ENCODE measurements at regions not wholly inside any gene's neighbourhood (a gene's known extent, or its start where the extent isn't known, plus 50 kb on each side); places are given as distances from the start of the nearest gene placed in this dataset.
A peak's percentile ranks its signal among the peaks of the same experiment; 100 is the strongest.

- H3K27ac ChIP-seq = no peak overlapping the region
- H3F3A ChIP-seq (ENCODE audit: insufficient read depth, low read depth) = no peaks in the 10 kb centered on the region
- ChIA-PET CTCF (no interaction called here), POLR2A (ENCODE audit: unreplicated experiment) (no interaction called here)
- no peak overlapping the region for H2AFZ ChIP-seq
- H4K20me1 ChIP-seq (ENCODE audit: insufficient read depth) = no peaks in the 10 kb centered on the region
- peaks cover 1% of the 10 kb centered on the region for H3K4me1 ChIP-seq (replicated peaks; ENCODE audit: insufficient read depth)
- no peak overlapping the region for H3K4me3 ChIP-seq
- no peaks in the 10 kb centered on the region for H3K9me2 ChIP-seq (ENCODE audit: insufficient read depth)
- no peaks in the 10 kb centered on the region for H3K36me3 ChIP-seq (ENCODE audit: low read depth)
- no peaks in the 10 kb centered on the region for H3K27me3 ChIP-seq (ENCODE audit: insufficient read depth, low read depth)
- intact Hi-C loops (cut with micrococcal nuclease; ENCODE audit: unreplicated experiment) = no loop called here
- no peak for DNase-seq
- no peaks in the 10 kb centered on the region for H3K79me2 ChIP-seq (ENCODE audit: low read depth)
- BruUV-seq (replicated peaks) = no TSS peak
- peaks cover 4% of the 10 kb centered on the region; the same call in 1 of the 2 replicates for H3K9me3 ChIP-seq (ENCODE audit: insufficient read depth, low read depth)
- TF ChIP-seq EZH2 (IDR thresholded peaks at IDR 0.05; ENCODE audit: low read depth) (no peak), CTCF (conservative IDR thresholded peaks at IDR 0.05) (no peak)
- no peak overlapping the region for H3K4me2 ChIP-seq
These were observed 192.4 kb upstream of the PTGFR start for GRCh38 chr1:78298349-78298748.

GRCh38 chr1:78301141-78301540 lies 189.6 kb upstream of the PTGFR start:
- no peaks in the 10 kb centered on the region for H4K20me1 ChIP-seq (ENCODE audit: insufficient read depth)
- no peak overlapping the region for H3K4me2 ChIP-seq
- H3K36me3 ChIP-seq (ENCODE audit: low read depth) = no peaks in the 10 kb centered on the region
- no TSS peak for BruUV-seq (replicated peaks)
- ChIA-PET CTCF (no interaction called here), POLR2A (ENCODE audit: unreplicated experiment) (no interaction called here)
- no peak overlapping the region for H2AFZ ChIP-seq
- H3K9me3 ChIP-seq (ENCODE audit: insufficient read depth, low read depth) = peaks cover 4% of the 10 kb centered on the region; the same call in 1 of the 2 replicates
- DNase-seq = no peak
- H3K27ac ChIP-seq = no peak overlapping the region
- 0 out of 2 replicates have a peak, but pooled peaks cover 7% of the 10 kb centered on the region for H3F3A ChIP-seq (ENCODE audit: insufficient read depth, low read depth)
- no peaks in the 10 kb centered on the region for H3K79me2 ChIP-seq (ENCODE audit: low read depth)
- intact Hi-C loops (cut with micrococcal nuclease; ENCODE audit: unreplicated experiment) = no loop called here
- no peak for TF ChIP-seq CTCF (conservative IDR thresholded peaks at IDR 0.05)
- no peak for TF ChIP-seq EZH2 (IDR thresholded peaks at IDR 0.05; ENCODE audit: low read depth)
- no peaks in the 10 kb centered on the region for H3K27me3 ChIP-seq (ENCODE audit: insufficient read depth, low read depth)
- H3K9me2 ChIP-seq (ENCODE audit: insufficient read depth) = no peaks in the 10 kb centered on the region
- H3K4me1 ChIP-seq (replicated peaks; ENCODE audit: insufficient read depth) = peaks cover 15% of the 10 kb centered on the region
- no peak overlapping the region for H3K4me3 ChIP-seq

GRCh38 chr1:78303620-78304019 lies 187.2 kb upstream of the PTGFR start:
- Histone ChIP-seq H3K36me3 (ENCODE audit: low read depth) (no peaks in the 10 kb centered on the region), H4K20me1 (ENCODE audit: insufficient read depth) (no peaks in the 10 kb centered on the region), H3K9me2 (ENCODE audit: insufficient read depth) (no peaks in the 10 kb centered on the region), H3K4me3 (no peak overlapping the region), H3F3A (ENCODE audit: insufficient read depth, low read depth) (0 out of 2 replicates have a peak, but pooled peaks cover 7% of the 10 kb centered on the region), H3K27me3 (ENCODE audit: insufficient read depth, low read depth) (no peaks in the 10 kb centered on the region), H3K4me1 (replicated peaks; ENCODE audit: insufficient read depth) (peaks cover 15% of the 10 kb centered on the region), H3K27ac (no peak overlapping the region), H2AFZ (no peak overlapping the region), H3K9me3 (ENCODE audit: insufficient read depth, low read depth) (peaks cover 4% of the 10 kb centered on the region; the same call in 1 of the 2 replicates), H3K4me2 (no peak overlapping the region), H3K79me2 (ENCODE audit: low read depth) (no peaks in the 10 kb centered on the region)
- POLR2A ChIA-PET (ENCODE audit: unreplicated experiment) = no interaction called here
- peak; percentile 20 to 65 for DNase-seq
- no TSS peak for BruUV-seq (replicated peaks)
- no peak for TF ChIP-seq CTCF (conservative IDR thresholded peaks at IDR 0.05)
- no peak for TF ChIP-seq EZH2 (IDR thresholded peaks at IDR 0.05; ENCODE audit: low read depth)
- intact Hi-C loops (cut with micrococcal nuclease; ENCODE audit: unreplicated experiment) = no loop called here
- CTCF ChIA-PET = no interaction called here

Data from PC-9 (cell line).